Stimulated activated memory B cell treated with anti-CD40 and anti-IgM and Interleukin-4, amounts not matched to agents 10 μg/mL and 1 μg/mL and 100 μg/mL, for 72 hours (primary cell): ENCODE measurements at regions not wholly inside any gene's neighbourhood (a gene's known extent, or its start where the extent isn't known, plus 50 kb on each side); places are given as distances from the start of the nearest gene placed in this dataset.

Experiments
- ATAC-seq: fragments of 150-1000 bp; cut with Tn5 transposase; 2 replicates; pipeline ENCODE4 v1.10.0; 2021
- H3K27ac Mint-ChIP-seq: one replicate; pipeline ENCODE4 v1.8.0; 2022; ENCODE audit warnings: mild to moderate bottlenecking, mixed read lengths
- H3K27me3 Mint-ChIP-seq: one replicate; pipeline ENCODE4 v1.8.0; 2022; ENCODE audit warnings: mixed read lengths
- H3K36me3 Mint-ChIP-seq: one replicate; pipeline ENCODE4 v1.8.0; 2022; ENCODE audit warnings: mixed read lengths
- H3K4me1 Mint-ChIP-seq: one replicate; pipeline ENCODE4 v1.8.0; 2022; ENCODE audit warnings: mixed read lengths
- H3K4me3 Mint-ChIP-seq: one replicate; pipeline ENCODE4 v1.8.0; 2022; ENCODE audit warnings: mild to moderate bottlenecking, moderate library complexity, mixed read lengths
- H3K9me3 Mint-ChIP-seq: one replicate; pipeline ENCODE4 v1.8.0; 2022; ENCODE audit warnings: mixed read lengths

DNA sequence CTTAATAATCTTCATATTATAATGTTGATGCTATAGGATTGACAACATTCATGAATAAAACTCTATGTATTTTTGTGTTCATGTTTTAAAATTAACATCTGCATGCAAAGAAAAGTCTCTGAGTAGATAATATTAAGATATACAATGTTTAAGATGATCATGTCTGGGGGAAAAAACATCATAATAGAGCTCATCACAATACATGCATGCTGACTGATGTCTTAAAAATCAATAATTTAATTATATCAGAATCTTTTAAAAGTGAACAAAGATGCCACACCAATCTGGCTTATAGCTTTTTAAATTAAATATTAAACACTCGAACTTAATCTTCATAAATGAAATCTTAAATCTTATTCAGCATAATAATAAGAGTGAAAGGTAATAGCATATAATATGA lies 933.9 kb upstream of the MIR17HG start:
- no peak for ATAC-seq
- no peak overlapping the region for H3K4me3 Mint-ChIP-seq
- H3K27me3 Mint-ChIP-seq, result no peaks in the 10 kb centered on the region
- peaks cover 5% of the 10 kb centered on the region for H3K9me3 Mint-ChIP-seq
- H3K27ac Mint-ChIP-seq, result no peak overlapping the region
- H3K4me1 Mint-ChIP-seq, result no peaks in the 10 kb centered on the region
- no peaks in the 10 kb centered on the region for H3K36me3 Mint-ChIP-seq

DNA sequence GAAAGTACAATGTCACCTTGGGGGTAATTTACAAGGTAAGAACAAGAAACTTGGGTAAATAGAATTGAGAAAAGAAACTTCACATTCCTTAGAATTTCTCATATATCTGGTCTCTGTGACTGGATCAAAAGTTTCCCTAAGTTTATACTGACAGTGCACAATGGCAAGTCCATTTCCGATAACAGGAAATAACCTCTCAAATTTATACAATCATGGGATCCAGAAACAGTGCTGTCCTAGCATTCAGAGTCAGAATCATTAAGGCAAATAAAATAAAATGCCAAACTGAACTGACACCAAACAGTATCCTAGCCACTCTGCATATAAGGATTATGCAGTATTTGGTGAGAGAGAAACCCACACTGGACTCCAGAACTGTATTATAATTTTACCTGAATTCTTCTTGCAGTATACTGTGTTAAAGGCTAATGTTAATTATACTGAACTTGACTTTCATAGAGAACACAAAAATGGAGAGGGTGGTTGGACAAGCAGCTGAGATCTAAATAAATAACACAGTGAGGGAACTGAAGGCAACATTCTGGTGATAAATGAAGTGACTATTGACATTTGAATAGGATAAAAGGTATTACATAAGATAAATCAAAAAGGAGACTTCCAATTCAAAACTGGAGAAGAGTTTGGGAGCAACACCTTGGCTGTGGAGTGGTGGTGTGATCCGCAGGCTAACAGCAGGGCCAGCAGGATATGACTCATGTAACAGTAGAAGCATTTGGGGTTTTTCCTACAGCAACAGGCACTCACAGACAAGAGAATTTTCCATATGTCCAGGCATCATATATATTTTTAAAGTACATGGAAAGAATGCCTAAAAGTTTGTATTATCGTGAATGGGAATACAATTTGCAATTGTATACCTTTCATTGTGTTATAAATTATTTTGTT lies 932.5 kb upstream of the MIR17HG start:
- Mint-ChIP-seq H3K9me3 (peaks cover 5% of the 10 kb centered on the region), H3K27ac (no peak overlapping the region), H3K4me3 (no peak overlapping the region), H3K4me1 (no peaks in the 10 kb centered on the region), H3K36me3 (no peaks in the 10 kb centered on the region), H3K27me3 (no peaks in the 10 kb centered on the region)
- no peak for ATAC-seq

DNA sequence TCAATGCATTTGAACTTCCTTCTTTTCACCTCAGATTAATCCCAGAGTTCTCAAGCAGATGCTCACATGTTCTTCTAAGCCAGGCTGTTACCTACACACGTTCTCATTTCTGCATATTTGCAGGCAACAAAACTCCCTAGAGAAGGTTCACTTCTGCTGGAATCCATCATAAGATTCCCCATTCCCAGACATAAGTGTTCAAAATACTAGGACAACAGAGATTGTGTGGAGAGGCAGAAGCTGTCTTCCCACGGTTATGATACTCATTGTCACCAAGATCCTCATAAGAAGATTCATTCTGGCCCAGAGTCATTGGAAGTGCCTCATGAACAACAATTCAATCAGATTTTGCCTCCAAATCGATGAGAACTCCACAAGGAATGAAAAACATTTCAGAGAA lies 931.6 kb upstream of the MIR17HG start:
- Mint-ChIP-seq H3K27ac (no peak overlapping the region), H3K27me3 (no peaks in the 10 kb centered on the region), H3K4me1 (no peaks in the 10 kb centered on the region), H3K4me3 (no peak overlapping the region), H3K9me3 (peaks cover 8% of the 10 kb centered on the region), H3K36me3 (no peaks in the 10 kb centered on the region)
- ATAC-seq, result no peak

DNA sequence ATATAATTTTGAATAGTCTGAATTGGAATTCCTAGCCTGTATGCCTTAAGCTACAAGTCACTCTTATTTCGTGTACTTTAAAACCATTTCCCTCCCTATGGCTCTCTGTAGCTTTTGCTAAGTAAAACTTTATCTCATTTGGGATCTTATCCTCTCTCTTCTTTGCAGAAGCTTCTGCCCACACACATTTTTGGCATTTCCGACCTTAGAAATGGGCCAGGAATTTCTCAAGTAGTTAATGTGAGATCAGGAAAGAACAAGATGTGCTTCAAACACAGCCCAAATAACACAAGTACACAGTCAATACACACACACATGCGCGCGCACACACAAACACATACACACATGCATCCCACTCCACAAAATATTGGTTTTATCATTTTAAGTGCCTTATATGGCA lies 931.0 kb upstream of the MIR17HG start:
- no peaks in the 10 kb centered on the region for H3K4me1 Mint-ChIP-seq
- no peaks in the 10 kb centered on the region for H3K36me3 Mint-ChIP-seq
- H3K4me3 Mint-ChIP-seq, result no peak overlapping the region
- H3K27me3 Mint-ChIP-seq, result no peaks in the 10 kb centered on the region
- no peak overlapping the region for H3K27ac Mint-ChIP-seq
- peaks cover 8% of the 10 kb centered on the region for H3K9me3 Mint-ChIP-seq
- ATAC-seq, result no peak

DNA sequence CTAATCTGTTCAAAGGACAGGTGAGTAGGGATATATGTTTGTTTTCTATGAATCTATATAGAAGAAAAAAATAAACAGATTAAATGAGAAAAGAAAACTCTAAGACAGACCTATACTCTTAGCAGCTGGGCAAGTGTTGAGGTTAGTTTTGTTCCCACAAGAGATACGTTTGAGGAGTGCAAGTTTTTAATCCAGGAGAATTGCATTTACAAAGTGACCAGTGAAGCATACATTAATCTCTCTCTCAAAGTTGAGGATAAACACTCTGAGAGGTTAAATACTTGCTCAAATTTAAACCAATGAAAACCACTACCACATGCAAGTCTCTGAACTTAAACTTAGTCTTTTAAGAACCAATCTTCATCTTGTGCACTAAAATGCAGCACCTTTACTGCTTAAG lies 930.5 kb upstream of the MIR17HG start:
- H3K4me3 Mint-ChIP-seq, result no peak overlapping the region
- H3K27me3 Mint-ChIP-seq, result no peaks in the 10 kb centered on the region
- no peaks in the 10 kb centered on the region for H3K4me1 Mint-ChIP-seq
- no peaks in the 10 kb centered on the region for H3K36me3 Mint-ChIP-seq
- ATAC-seq, result no peak
- H3K27ac Mint-ChIP-seq, result no peak overlapping the region
- peaks cover 8% of the 10 kb centered on the region for H3K9me3 Mint-ChIP-seq

DNA sequence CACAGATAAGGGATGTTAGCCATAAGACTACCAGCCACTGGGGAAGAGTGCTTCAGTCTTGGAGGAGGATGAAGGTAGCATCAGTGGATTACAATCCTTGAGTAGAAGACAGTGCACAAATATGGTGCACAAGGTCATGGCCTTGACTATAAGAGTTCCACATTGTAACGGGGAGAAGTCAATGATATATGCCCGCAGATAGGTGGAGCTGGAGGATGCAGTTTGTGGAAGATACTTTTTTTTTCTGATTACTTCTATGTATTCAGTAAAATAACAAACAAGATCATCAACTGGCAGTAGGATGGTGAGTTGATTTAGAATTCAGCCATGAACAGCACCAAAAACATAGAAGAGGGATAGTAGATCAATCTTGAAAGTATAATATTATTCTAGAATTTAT lies 926.8 kb upstream of the MIR17HG start:
- Mint-ChIP-seq H3K4me3 (no peak overlapping the region), H3K36me3 (no peaks in the 10 kb centered on the region), H3K4me1 (no peaks in the 10 kb centered on the region), H3K27ac (no peak overlapping the region), H3K27me3 (no peaks in the 10 kb centered on the region), H3K9me3 (peaks cover 5% of the 10 kb centered on the region)
- ATAC-seq, result no peak

DNA sequence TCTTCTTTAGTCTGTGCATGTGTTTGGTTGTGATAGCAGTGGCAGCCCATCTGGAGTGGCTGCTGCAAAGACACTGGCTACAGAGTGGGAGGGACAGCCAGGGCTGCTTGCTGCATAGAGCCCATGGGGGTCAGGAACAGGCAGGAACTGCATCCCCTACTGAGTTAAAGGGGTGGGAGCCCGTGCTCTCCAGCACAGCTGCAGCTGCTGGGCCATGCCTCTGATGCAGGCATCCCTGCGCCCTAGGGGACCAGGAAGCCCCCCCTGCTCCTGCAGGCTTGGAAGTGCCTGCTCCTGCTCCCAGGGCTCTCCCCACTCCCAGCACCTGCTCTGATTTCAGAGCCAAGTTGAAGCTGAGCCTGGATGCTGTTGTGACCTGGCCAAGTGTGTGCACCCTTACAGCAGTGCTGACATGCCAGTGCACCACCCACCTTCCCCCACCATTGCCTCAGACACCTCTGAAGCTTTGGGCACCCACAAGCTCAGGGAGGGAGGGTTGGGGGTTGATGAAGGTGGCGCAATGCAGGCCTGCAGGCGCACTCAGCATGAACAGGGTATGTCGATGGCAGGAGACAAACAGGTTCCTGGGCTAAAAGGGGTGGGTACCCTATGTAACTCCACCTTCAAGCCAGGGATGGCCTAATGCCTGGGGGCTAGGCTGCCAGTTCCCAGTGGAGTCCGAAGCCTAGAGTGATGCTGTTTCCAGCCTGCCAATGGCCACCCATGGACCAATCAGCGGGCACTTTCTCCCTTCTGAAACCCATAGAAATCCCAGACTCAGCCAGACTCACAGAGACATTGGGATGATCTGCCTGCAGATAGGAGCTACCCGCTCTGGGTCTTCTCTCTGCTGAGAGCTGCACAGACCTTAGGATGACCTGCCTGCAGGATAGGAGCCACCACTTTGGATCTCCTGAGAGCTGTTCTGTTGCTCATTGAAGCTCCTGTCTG lies 919.9 kb upstream of the MIR17HG start:
- H3K27ac Mint-ChIP-seq, result no peak overlapping the region
- ATAC-seq, result peak; percentile 12
- no peaks in the 10 kb centered on the region for H3K36me3 Mint-ChIP-seq
- H3K9me3 Mint-ChIP-seq, result peaks cover 7% of the 10 kb centered on the region
- no peaks in the 10 kb centered on the region for H3K27me3 Mint-ChIP-seq
- no peak overlapping the region for H3K4me3 Mint-ChIP-seq
- no peaks in the 10 kb centered on the region for H3K4me1 Mint-ChIP-seq

DNA sequence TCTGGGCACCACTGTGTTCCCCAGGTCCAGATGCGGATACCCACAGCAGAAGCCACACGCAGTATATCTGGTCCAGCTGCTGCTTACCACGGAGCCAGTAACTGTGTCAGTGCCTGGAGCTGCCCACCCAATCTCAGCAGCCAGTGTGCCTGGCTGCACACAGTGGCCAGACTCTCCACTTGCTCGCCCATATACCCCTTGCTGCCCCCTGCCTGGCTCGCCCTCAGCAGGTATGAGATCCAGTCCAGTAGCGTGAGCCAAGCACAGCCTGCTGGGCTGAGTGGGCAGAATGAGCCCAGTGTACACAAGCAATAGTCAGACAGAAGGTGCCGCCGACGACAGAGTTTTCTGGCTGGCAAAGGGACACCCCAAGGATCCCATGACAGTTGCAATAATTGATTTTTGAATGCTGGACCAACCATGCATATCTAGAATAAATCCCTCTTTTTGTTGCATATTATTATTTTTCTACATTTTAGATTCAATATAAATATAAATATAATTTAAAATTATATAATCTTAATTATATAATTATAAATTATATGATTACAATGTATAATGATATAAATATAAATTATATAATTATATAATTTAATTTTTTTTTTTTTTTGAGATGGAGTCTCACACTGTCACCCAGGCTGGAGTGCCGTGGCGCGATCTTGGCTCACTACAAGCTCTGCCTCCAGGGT lies 918.8 kb upstream of the MIR17HG start:
- Mint-ChIP-seq H3K9me3 (peaks cover 7% of the 10 kb centered on the region), H3K27me3 (no peaks in the 10 kb centered on the region), H3K4me3 (no peak overlapping the region), H3K4me1 (no peaks in the 10 kb centered on the region), H3K36me3 (no peaks in the 10 kb centered on the region), H3K27ac (no peak overlapping the region)
- ATAC-seq, result no peak

DNA sequence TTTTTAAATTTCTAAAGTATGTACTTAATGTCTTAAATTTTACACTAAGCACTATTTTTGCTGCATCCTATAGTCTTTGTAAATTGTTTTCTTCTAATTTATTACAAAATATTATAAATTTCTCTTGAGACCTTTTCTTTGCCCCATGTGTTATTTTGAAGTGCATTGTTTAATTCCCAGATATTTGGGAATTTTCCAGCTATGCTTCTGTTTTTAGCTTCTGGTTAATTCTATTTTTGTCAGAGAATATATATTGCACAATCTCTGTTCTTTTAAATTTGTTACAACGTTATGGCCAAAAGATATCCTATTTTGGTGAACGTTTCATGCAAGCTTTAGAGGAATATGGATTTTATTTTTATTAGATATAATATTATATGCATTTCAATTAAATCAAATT lies 917.4 kb upstream of the MIR17HG start:
- no peak overlapping the region for H3K27ac Mint-ChIP-seq
- peaks cover 7% of the 10 kb centered on the region for H3K9me3 Mint-ChIP-seq
- no peaks in the 10 kb centered on the region for H3K27me3 Mint-ChIP-seq
- no peaks in the 10 kb centered on the region for H3K36me3 Mint-ChIP-seq
- no peak for ATAC-seq
- H3K4me3 Mint-ChIP-seq, result no peak overlapping the region
- H3K4me1 Mint-ChIP-seq, result no peaks in the 10 kb centered on the region

DNA sequence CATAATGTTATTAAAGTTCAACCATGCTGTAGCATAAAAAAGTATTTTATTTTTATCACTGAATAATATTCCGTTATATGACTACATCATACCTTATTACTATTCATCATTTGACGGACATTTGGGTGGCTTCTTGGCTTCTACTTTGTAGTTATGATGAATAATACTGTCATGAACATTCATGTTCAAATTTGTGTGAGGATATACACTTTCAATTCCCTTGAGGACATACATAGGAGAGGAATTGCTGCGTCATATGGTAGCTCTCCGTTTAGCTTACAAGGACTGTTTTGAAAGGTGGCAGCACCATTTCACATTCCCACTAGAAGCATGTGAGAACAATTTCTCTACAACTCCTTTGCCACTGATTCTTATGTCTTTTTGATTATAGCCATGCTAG lies 910.8 kb upstream of the MIR17HG start:
- no peak overlapping the region for H3K4me3 Mint-ChIP-seq
- H3K4me1 Mint-ChIP-seq, result no peaks in the 10 kb centered on the region
- peaks cover 6% of the 10 kb centered on the region for H3K9me3 Mint-ChIP-seq
- H3K27me3 Mint-ChIP-seq, result no peaks in the 10 kb centered on the region
- no peak overlapping the region for H3K27ac Mint-ChIP-seq
- H3K36me3 Mint-ChIP-seq, result no peaks in the 10 kb centered on the region
- ATAC-seq, result no peak

DNA sequence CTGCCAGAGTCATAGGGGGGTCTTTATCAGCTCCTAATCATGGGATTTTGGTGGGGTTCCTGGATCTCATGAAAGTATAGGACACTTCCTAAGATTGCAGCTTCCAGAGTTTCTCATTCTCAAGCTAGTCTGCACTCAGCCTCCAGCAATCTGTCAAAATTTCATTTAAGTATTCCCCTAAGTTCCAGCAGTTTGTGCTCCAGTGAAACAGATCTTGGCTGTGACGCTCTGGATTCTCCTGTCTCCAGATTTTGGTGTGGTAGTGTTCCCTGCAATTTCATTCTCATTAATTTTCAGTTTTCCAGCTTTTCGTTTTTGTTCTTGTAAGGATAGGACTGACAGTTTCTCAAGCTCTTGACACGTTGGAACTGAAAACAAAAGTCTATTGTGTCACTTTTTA lies 908.9 kb upstream of the MIR17HG start:
- Mint-ChIP-seq H3K27me3 (no peaks in the 10 kb centered on the region), H3K9me3 (peaks cover 3% of the 10 kb centered on the region), H3K4me3 (no peak overlapping the region), H3K36me3 (no peaks in the 10 kb centered on the region), H3K27ac (no peak overlapping the region), H3K4me1 (no peaks in the 10 kb centered on the region)
- ATAC-seq, result no peak

DNA sequence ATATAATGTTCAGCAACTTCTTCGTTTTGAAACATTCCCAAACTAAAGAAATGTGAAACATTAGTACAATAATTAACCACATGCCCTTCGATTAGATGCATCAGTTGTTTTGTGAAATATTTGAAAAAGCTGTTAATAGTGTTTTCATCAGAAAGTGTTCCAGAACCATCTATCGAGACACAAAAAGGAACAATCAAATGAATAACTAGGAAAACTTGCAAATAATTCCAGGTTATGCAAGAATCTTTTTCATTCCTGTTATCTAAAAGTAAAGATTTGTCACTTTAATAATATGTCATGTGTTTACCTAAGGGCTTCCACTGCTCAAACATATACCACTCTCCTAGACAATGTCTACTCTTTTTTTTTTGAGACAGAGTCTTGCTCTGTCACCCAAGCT lies 904.2 kb upstream of the MIR17HG start:
- no peaks in the 10 kb centered on the region for H3K27me3 Mint-ChIP-seq
- ATAC-seq, result no peak
- H3K36me3 Mint-ChIP-seq, result no peaks in the 10 kb centered on the region
- peaks cover 6% of the 10 kb centered on the region for H3K9me3 Mint-ChIP-seq
- no peak overlapping the region for H3K4me3 Mint-ChIP-seq
- no peak overlapping the region for H3K27ac Mint-ChIP-seq
- H3K4me1 Mint-ChIP-seq, result no peaks in the 10 kb centered on the region

DNA sequence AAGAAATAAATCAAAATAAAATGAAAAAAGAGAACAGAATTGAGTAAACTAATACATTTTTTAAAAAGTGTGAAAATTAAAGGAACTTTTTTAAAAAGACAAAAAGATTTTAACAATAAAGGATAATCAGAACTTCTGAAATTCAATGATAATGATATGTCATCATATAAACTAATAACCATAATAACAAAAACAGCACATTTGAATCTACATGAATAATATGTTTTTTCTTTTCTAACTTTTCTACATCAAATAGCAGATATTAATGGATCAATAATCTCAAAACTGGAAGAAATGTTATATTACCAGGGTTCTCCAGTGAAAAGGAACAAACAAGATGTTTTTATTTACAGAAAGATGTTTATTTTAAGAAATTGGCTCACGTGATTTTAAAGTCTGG lies 903.3 kb upstream of the MIR17HG start:
- H3K36me3 Mint-ChIP-seq, result no peaks in the 10 kb centered on the region
- no peaks in the 10 kb centered on the region for H3K27me3 Mint-ChIP-seq
- ATAC-seq, result no peak
- peaks cover 6% of the 10 kb centered on the region for H3K9me3 Mint-ChIP-seq
- no peak overlapping the region for H3K4me3 Mint-ChIP-seq
- H3K4me1 Mint-ChIP-seq, result no peaks in the 10 kb centered on the region
- H3K27ac Mint-ChIP-seq, result no peak overlapping the region

DNA sequence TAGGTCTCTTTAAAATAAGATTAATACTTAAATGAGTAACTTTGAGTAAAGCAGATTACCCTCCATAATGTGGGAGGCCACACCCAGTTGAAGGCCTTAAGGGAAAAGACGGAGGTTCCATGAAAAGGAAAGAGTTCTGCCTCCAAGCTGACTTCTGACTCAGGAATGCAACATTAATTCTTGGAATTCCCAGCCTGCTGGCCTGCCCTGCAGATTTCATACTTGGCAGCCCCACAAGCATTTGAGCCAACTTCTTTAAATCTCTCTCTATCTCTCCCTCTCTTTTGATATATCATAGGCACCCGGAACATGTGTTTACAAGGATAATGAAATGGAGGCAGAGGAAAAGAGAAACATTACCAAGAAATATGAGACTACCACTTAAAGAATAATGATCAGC lies 902.3 kb upstream of the MIR17HG start:
- no peaks in the 10 kb centered on the region for H3K27me3 Mint-ChIP-seq
- ATAC-seq, result no peak
- H3K36me3 Mint-ChIP-seq, result no peaks in the 10 kb centered on the region
- H3K27ac Mint-ChIP-seq, result no peak overlapping the region
- no peaks in the 10 kb centered on the region for H3K4me1 Mint-ChIP-seq
- H3K4me3 Mint-ChIP-seq, result no peak overlapping the region
- peaks cover 6% of the 10 kb centered on the region for H3K9me3 Mint-ChIP-seq

DNA sequence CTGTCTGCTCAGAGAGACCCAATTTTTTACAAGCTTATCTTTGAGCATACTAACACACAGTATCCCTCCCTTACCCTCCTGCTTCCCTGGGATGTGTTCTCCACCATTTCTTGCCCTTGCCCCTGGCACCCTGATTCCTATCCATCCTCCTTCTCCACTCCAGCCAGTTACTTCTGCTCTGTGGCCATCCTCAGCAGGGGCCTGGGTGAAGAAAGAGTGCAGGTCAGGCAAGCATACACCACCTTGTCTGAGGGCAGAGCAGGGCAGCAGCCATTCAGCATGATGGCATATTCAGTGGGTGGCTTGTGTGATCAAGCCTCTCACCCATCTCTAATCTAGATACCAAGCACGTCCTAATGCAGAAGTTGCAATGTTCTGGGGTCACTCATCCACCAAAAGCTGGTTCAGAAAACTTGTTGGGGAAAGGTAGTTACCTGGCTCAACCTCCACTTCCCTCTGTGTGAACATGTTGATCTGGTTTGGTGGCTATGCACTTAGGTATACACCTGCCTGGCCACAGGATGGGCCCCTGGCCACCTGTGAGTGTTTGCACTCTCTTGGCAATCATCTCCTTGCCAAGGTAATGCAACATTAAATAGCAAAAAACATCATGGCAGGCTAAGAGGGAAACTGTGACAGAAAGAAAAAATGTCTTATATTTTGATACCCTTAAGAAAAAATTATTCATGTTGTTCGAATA lies 900.3 kb upstream of the MIR17HG start:
- no peak overlapping the region for H3K4me3 Mint-ChIP-seq
- no peaks in the 10 kb centered on the region for H3K4me1 Mint-ChIP-seq

More for the DNA sequence above, 900.3 kb upstream of the MIR17HG start:
- no peak overlapping the region for H3K27ac Mint-ChIP-seq
- peak; percentile 45 for ATAC-seq
- H3K27me3 Mint-ChIP-seq, result no peaks in the 10 kb centered on the region
- peaks cover 6% of the 10 kb centered on the region for H3K9me3 Mint-ChIP-seq
- no peaks in the 10 kb centered on the region for H3K36me3 Mint-ChIP-seq
